NOMO-1 treated with dmso at 0.1 percent for 144 hours (cell line): ENCODE measurements at regions not wholly inside any gene's neighbourhood (a gene's known extent, or its start where the extent isn't known, plus 50 kb on each side); places are given as distances from the start of the nearest gene placed in this dataset.
"Not testable (repeated sequence)": the region's sequence is repeated elsewhere in the genome, so short reads cannot be mapped to it uniquely, and the experiment has no call there.

Experiments
- DNase-seq: peaks from one replicate; lab custom pipeline; 2025; ENCODE audit not compliant: unreplicated experiment; lab: John Stamatoyannopoulos, UW

DNA sequence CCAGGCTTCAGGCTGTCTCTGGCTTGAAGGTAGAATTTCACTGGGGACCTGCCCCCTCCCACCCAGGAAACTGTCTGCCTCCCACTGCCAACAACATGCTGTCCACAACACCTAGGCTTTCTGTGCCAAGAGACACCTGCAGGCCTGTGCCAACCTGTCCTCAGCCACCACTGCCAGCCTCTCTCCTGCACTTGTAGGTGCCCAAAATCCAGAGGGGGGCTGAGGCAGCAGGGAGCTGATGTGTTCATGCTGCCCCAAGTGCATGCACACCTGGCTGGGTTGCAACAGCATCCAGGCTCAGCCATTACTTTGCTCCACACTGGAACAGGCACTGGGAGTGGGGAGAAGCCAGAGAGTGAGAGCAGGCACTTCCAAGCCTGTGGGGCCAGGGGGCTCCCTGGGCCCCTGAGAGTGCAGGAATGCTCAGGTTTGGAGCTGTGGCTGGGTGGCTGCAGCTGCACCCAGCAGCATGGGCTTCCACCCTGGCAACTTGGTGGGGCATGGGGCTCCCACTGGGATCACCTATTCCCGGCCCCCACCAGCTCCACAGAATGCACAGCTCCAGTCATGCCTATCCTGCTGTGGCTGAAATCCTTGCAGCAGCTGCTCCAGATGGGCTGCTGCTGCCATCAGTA lies 218.1 kb upstream of the OBI1 start:
- DNase-seq: no peak

DNA sequence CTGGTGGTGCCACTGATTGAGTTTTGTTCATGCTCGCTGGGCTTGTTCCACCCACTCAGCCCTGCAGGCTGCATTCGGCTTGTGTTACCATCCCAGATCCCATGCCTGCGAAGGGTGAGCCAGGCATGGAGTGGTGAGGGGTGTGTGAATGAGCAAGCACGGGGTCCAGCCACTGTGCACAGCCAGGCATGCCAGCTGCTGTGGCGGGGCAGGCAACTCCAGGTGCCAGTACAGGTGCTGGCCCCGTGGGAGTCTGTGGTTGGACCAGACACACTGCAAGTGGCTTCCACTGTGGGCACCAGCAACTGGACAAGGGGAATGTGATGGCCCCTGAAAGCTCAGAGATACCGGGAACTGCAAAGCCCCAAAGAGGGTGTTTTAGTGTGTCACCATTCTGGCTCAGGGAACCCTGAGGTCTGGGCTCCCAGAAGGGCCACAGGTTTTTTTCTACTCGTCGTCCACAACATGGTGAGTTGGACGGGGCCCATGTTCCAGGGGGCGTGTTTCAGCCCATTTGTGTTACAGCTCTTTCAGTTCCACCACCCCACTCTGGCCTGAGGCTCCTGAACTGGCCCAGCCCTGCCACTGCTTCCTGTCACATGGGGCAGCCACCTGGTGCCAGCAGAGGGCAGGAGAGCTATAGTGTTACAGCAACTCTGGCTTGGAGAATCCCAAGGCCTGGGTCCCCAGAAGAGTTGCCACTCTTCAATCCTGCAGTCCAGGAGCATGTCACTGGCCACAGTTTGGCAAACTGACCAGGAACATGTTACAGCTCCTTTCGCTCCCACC lies 217.0 kb upstream of the OBI1 start:
- no peak for DNase-seq

DNA sequence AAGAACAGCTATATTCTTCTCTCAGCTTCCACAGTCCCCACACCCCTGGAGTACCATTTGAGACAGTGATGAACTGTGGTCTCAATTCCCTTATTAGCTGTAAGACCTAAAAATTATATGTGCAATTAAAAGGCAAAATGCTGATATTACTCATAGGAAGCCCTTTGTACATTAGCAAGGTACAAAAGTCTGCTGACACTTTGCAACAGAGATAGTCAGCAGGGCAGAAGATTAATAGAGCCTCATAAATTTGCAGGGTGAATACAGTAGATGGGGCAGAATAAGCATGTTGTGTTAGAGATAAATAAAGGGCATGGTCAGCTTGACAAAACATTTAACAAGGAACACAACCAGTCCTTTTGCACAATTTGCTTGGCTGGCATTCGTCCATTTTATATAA lies 210.0 kb upstream of the OBI1 start:
- no peak for DNase-seq

DNA sequence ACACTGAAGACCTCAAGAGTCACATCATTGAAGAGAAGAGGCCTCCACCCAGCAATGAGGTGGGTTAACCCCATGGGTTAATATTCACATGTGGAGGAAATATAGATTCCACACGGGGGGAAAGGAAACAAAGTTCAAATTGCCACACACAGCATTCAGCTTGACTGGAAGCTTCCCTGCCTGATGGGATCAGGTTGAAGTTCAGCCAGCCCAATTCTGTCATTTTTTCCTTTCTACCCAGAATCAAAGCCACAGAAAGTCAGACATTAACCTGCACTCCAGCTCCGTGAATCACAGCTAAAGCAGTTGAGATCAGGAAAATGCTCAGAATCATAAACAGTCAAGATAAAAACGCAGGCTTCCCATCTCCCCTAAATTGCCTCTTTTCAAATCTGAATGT lies 208.7 kb upstream of the OBI1 start:
- no peak for DNase-seq

- DNase-seq: not testable (repeated sequence)
Measured at GRCh38 chr13:78866076-78866475, 207.1 kb upstream of the OBI1 start.

DNA sequence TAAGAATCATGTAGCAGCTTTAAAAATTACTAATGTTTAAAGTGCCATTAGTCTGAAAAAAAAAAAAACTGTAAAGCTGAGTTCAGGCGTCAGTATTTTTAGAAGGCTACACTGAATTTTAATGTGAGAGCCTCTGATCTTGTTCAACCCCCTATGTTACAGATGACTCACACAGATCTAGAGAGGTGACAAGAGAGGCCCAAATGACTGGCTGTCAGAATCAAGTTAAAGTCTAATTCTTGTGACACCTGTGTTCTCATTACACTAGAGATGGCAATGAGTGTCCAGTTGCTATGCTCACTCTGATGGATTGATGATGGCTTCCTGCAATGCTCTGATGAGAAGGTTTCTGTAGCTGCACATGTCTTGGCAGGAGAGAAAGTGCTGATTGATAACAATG lies 203.5 kb upstream of the OBI1 start:
- DNase-seq: no peak

GRCh38 chr13:78852709-78853108 lies 193.8 kb upstream of the OBI1 start:
- DNase-seq: no peak

DNA sequence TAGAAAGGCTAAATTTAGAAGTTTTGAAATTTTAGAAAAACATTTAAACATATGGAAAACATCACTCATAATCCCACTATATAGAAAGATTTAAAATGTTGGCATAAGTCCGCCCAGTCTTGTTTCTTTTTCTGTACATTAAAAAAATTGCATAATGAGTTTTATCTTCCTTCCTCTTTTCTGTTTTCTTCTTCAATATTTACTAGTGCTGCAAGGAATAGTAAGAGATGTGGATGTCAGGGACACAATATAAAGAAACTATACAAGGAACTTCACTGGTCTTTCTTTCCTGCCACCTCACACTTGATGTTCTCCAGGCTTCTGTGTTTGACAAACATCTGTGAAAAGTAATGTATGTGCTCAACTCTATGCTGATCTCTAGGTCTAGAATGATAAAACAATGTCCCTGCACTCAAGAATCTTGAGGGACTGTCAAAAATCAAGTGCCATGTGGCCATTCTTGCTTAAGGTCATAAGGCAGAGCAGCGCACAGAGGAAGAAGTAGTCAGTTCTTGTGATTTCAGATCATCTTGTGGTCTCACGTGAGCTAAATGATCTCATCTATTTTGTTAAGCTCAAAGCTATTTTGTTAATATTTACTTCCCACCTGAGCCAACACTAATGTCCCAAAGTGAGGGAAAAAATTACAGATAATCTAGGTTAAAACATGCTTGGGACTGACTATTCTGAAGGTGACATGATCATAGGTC lies 186.9 kb upstream of the OBI1 start:
- peak; percentile 14 for DNase-seq

GRCh38 chr13:78844106-78844505 lies 185.2 kb upstream of the OBI1 start:
- no peak for DNase-seq

DNA sequence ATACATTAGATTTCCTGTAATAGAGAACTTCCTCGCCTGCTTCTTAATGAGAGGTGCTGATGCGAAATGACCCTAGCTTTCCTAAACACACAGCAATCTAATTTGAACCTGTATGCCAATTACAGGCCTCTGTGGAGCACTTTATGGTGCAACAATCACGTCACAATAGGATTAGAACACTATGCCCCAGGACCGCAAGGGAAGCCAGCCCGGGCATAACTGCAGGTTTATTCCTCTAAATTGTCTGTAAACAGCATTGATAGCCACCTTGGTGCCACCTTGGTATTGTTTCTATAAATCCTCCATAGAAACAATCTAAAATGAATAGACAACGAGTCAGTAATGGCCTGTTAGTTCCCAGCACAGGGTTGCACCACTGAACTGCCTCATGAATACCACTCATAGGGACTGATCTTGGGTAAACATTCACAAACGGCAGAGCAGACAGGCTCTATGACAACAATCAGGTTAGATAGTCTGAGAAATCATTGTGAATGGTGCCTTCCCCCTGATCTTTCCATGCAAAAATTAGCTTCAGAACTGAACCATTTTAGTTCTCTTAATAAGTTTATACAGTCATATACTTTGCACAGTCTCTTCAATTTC lies 182.5 kb upstream of the OBI1 start:
- no peak for DNase-seq

- DNase-seq: no peak
Measured at GRCh38 chr13:78836238-78836784, 177.4 kb upstream of the OBI1 start.

GRCh38 chr13:78832461-78832860 lies 173.5 kb upstream of the OBI1 start:
- no peak for DNase-seq

DNA sequence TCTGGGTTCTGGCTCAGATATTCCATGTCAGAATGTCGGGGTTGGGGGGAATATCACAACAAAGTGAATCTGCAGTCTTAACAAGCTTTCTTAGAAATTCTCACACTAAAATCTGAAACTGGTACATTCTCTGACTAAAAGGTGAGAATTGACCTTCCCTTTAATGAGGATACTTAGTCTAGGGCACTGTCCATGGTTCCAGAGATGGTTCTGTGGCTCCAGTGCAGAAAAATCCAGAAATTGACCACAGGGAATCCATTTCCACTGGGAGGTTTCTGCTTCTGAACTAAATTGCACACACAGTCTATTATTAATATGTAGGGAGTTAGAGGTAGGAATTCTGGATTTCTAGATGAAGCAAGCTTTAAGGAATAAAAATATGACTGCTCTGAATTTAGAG lies 171.6 kb upstream of the OBI1 start:
- no peak for DNase-seq

DNA sequence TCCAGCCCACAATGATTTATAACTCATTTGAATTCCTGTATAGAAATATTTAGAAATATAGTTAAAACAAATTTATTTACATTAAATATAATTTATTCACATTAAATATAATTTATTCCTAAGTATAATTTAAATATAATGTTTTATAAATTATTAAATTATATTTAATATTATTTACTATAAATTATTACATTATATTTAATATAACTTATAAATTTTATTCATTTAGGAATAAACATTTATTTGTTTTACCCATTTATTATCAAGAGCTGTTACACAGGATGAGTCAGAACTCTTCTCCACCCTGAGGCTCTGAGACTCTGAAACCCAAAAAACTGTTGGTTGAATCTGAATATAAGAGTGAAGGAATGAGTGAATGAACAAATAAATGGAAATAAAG lies 170.9 kb upstream of the OBI1 start:
- DNase-seq: no peak

- DNase-seq: no peak
Measured at GRCh38 chr13:78827471-78827870, 168.5 kb upstream of the OBI1 start.

- no peak for DNase-seq
Measured at GRCh38 chr13:78826936-78827335, 168.0 kb upstream of the OBI1 start.

DNA sequence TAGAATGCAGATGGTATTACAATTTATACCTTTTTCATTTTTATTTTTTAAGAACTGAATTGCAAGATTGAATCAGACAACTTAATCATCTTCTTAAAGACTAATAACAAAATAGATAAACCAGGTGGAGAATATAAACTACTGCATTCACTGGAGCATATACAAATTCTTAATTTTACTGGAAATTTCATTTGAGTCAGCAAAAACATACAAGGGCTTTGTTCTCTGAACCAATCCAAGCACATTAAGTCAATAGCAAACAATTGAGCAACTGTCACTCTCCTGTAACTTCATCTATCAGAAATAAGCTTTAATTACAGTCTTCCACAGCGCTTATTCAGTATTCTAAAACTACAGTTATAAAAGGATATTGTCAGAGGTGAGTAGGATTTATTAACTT lies 167.4 kb upstream of the OBI1 start:
- DNase-seq: no peak

DNA sequence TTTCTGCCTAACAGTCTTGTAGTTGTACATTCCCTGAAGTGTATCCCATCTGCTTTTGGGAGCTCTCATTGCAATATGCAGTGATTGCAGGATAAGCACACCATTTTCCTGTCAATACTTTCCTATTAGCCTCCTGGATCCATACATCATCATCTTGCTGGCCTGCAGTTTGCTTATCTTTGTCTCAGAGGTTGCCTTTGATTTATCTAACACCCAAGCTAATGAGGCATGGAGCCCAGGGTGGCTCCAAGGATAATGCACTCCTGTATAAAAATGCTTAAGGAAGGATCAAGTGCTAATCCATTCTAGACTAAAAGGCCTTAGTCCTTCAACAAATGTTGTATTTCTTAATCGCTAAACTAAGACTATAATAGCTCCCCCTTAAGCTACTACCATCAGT lies 161.6 kb upstream of the OBI1 start:
- no peak for DNase-seq

DNA sequence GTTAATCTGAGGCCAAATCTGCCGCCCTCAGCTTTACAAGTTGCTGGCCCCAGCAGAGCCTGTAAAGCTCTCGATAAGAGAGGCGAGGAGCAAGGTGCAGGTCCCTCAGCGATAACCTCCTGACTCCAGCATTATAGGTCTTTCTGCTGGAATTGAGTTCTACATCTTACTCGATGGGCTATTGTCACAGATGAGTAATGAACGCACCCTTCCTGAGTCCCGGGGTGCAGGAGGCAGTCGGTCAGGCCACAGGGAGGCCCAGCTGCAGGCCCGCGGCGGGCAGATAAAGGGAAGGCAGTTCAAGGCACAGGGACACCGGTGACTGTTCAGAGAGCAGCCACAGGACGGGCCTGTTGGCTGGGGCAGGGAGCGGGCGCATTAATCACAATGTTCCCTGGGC lies 157.6 kb upstream of the OBI1 start:
- DNase-seq: no peak

DNA sequence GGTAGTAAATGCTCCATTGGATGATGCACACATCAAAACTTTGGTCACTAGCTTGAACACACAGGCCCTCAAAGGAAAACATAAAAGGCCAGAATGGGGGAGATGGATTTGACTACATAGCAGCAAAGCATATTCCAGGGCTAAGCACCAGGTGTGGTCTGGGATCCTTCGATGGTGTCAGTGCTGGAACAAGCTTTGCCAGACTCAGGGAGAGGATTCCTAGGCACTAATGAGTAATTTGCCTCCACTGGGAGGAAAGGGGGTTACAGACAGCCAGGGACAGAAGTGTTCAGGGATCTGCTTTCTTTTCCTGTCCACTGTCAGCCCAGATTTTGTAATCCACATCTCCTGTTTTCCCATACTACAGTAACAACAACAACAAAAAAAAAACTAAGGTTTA lies 157.2 kb upstream of the OBI1 start:
- DNase-seq: no peak

- DNase-seq: no peak
Measured at GRCh38 chr13:78806457-78806856, 147.5 kb upstream of the OBI1 start.

- no peak for DNase-seq
Measured at GRCh38 chr13:78802912-78803311, 144.0 kb upstream of the OBI1 start.
